GM21576 (cell line): ENCODE measurements at regions not wholly inside any gene's neighbourhood (a gene's known extent, or its start where the extent isn't known, plus 50 kb on each side); places are given as distances from the start of the nearest gene placed in this dataset.
"Not testable (repeated sequence)": the region's sequence is repeated elsewhere in the genome, so short reads cannot be mapped to it uniquely, and the experiment has no call there.

Source experiments
- ATAC-seq: cut with Tn5 transposase; IDR thresholded peaks from one replicate; pipeline ENCODE4 v1.9.1; 2021; ENCODE audit warnings: mild to moderate bottlenecking, moderate library complexity; ENCODE audit not compliant: unreplicated experiment

DNA sequence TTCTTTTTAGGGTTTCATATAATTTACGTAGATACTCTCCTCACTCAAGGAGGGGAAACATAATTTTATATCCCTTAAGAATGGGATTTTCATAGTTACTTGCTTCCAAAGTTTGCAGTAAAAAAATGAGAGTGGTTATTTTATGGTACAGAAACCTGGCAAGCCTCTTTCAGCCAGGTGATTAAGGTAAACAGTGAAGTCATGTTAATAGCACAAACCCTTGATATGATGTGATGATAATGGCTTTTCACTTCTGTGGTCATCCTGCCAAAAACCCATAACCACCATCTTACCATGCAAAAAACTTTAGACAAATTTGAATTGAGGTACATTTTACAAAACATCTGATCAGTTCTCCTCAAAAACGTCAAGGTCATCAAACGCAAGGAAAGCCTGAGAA is 517.8 kb downstream of the SLITRK5 start:
- no peak for ATAC-seq

DNA sequence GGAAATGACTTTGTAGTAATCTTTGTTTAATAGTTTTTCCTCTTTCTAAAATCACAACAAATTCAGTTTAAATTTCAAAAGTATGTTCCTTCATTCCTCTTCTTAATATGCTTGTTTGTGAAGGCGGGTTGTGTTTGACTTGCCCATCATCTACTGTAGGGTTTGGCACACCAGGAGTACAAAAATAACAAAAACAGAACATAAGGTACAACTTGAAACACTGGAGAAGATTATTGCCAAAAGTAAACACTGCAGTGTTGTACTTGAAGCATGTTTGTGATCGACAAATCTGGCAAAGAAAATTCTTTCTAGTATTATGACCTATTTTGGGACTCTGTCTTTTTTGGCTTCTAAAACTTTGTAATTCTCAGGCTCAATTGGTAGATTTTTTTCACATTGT is 518.6 kb downstream of the SLITRK5 start:
- no peak for ATAC-seq

DNA sequence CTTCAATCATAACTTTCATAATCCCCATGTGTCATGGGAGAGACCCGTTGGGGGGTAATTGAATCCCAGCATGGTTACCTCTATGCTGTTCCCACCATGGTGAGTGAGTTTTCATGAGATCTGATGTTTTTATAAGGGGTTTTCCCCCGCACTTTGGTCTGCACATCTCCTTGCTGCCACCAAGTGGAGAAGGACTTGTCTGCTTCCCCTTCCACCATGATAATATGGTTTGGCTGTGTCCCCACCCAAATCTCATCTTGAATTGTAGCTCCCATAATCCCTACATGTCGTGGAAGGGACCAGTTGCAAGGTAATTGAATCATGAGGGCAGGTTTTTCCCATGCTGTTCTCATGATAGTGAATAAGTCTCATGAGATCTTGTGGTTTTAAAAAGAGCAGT is 524.9 kb downstream of the SLITRK5 start:
- ATAC-seq, result no peak

DNA sequence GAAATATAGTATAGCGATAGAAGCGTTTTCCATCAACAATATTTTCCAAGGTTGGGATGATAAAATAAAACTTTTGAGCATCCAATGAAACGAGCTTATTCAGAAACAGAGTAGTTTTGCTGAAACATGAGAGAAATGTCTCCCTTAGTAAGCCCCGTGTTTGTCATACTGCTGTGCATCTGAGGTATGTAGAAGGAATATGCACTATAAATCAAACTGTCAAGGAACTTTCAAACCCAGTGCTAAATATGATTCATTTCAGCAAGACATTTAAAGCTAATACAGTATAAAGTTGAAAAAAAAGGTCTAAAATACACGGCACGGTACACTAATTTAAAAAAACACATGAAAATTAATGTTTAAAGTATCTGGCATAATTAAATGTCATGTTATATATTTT is 546.2 kb downstream of the SLITRK5 start:
- ATAC-seq, result no peak

DNA sequence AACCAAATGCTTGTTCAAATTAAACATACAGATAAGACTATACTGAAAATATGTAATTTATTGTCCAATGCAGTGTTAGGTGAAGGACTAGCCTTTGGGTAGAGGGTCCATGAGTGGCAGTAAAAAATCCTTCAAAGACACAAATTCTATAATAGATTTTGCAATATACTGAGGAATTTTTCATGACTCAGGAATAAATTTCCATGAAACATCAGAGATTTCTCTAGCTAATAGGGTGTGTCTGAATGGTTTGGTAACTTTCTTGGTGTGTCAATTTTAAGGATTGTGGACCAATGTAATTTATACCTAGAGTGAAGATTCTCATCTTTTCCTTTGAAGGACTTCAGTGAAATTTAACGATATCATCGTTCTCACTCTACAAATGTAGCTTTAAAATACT is 546.7 kb downstream of the SLITRK5 start:
- no peak for ATAC-seq

DNA sequence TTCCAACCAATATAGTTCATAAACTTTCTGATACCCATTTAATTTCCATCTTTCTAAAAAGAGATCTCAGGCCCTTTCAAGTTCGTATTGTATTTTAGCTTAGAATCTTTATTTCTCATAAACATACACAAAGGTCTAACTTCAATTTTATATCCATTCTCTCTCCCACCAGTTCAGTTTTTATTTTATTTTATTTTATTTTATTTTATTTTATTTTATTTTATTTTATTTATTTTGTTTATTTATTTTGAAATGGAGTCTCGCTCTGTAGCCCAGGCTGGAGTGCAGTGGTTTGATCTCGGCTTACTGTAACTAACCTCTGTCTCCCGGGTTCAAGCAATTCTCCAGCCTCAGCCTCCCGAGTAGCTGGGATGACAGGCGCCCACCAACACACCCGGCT is 552.8 kb downstream of the SLITRK5 start:
- no peak for ATAC-seq

DNA sequence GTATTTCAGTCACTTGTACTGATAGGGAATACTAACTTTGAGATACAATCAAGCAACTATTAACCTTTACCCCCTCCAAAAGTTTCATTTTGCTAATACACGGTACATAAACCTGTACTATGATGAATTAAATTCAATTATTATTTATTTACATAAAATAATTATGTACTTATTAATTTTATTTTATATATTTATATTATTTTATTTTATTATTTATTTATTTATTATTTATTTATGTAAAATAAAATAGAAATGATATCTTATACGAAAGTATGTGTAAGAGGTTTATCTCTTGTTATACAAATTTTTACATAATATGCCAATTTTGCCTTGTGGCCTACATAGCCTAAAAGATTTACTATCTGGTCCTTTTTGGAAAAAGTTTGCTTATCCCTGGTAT is 564.3 kb downstream of the SLITRK5 start:
- no peak for ATAC-seq

DNA sequence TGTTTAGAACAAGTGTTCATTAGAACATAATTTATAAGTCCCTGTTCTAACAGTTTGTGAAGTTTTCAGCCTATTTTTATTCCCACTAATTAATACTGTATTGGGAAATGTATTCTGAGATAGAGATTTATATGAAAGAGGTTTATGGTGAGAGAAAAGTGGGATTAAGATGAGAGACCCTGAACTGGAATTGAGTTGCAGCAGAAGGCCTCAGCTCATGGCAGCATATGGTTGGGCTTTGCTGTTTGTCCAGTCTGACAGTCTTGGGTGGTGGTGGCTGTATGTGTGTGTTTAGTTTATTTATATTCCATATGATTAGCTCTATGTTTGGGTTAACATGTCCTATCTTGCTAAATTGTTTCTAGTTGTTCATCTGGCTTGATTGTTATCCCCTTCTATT is 575.1 kb downstream of the SLITRK5 start:
- no peak for ATAC-seq

DNA sequence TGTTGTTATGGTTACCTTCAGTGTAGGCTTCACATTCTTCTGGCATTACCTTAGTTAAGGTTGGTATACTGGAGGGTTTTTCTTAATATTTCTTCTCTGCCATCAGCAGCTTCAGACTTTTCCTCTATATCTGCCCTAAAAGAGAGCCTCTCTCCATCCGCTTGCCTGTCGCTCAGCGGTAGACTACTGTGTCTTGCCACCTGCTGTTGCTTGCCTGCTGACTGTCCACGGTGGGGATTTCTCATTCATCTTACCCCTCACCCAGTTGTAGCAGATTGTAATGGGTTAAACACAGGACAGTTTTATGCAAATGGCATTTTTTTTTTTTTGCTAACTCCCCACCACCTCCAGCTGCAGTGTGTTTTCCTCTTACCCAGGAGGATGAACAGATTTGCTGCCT is 577.2 kb downstream of the SLITRK5 start:
- ATAC-seq, result no peak

DNA sequence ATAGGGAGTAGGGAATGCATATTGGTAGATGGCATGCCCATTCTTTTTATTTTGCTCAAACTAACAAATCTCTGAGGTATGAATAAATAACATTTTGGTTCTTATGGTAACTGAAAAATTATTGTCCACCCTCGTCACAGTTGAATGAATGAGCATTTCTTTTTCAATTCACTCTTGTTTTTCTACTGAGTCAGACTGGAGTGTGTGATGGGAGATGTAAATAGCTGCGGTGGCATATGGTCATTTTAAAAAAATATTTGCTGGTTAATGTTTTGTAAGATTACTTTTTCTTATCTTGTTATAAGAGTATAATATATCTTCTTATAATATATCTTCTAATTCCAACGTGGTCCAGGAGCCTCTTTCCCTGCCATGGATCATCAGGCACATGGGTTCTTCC is 586.5 kb downstream of the SLITRK5 start:
- ATAC-seq, result no peak

DNA sequence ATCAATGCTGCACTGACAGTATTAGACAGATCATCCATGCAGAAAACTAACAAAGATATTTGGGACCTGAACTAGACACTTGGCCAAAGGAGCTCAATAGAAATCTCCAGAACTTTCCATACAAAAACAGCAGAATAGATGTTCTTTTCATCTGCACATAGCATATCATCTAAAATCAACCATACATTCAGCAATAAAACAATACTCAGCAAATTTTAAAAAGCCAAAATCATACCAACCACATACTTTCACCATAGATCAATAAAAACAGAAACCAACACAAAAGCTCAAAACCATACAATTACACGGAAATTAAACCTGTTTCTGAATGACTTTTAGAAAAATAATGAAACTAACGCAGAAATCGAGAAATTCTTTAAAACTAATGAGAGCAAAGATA is 592.6 kb downstream of the SLITRK5 start:
- ATAC-seq, result no peak

DNA sequence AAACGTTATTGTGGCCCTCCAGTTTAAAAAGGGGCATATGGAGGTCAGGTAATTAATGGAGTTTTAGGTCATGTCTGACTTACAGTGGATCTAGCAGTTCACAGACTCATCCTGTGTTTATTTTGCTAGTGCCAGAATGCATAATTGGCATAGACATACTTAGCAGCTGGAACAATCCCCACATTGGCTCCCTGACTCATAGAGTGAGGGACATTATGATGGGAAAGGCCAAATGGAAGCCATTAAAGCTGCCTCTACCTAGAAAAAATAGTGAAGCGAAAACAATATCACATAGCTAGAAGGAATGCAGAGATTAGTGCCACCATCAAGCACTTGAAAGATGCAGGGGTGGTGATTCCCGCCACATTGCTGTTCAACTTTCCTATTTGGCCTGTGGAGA is 610.7 kb downstream of the SLITRK5 start:
- ATAC-seq, result no peak

DNA sequence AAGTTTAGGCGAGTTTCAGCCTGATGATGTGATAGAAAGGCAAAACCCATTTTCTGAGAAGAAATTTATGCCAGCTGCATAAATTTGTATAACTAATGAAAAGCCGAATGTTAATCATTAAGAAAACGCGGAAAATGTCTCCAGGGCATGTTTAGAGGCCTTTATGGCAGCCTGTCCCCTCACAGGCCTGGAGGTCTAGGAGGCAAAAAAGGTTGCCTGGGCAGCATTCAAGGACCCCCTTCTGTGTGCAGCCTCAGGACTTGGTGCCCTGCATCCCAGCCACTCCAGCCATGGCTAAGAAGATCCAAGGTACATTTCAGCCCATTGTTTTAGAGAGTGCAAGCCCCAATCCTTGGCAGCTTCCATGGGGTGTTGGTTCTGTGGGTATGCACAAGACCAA is 614.2 kb downstream of the SLITRK5 start:
- no peak for ATAC-seq

DNA sequence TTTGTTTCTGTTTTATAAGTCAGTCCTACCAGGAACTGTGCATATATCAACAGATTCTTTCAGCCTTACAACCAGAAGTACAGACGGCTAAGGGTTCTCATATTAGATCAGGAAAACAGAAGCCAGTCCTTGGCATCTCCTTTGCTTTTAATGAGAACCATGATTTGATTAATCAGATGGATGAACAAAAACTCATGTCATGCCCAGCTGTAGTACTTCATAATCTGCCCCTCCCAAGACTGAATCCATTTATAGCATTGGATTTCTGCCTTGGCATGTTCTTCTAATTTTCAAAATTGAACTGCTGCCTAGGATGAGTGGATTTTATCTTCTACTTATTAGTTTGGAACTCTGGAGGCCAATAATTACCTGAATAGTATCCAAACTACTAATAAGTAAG is 617.2 kb downstream of the SLITRK5 start:
- no peak for ATAC-seq

DNA sequence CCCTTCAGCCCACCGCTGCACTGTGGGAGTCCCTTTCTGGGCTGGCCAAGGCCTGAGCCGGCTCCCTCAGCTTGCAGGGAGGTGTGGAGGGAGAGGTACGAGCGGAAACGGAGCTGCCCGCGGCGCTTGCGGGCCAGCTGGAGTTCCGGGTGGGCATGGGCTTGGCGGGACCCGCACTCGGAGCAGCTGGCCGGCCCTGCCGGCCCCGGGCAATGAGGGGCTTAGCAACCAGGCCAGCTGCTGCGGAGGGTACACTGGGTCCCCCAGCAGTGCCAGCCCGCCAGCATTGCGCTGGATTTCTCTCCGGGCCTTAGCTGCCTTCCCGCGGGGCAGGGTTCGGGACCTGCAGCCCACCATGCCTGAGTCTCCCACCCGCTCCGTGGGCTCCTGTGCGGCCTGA is 620.6 kb downstream of the SLITRK5 start:
- ATAC-seq, result not testable (repeated sequence)

DNA sequence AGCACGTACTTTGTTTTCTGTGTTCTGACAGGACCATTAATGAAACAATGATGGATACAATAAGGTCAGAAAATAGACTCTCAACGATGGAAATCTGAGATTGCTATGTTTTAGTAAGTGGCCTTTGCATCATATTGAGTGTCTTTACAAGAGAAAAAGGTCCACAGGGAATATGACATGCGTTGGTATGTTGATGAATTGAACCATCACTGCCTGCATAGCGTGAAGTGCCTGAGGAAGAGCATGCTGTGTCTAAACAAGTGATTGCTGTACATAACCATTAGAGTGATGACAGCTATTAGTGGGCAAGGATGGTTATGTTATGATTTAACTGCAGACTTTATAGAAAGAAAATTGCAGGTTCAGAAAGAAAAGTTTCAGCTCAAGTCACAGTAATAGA is 623.2 kb downstream of the SLITRK5 start:
- no peak for ATAC-seq

DNA sequence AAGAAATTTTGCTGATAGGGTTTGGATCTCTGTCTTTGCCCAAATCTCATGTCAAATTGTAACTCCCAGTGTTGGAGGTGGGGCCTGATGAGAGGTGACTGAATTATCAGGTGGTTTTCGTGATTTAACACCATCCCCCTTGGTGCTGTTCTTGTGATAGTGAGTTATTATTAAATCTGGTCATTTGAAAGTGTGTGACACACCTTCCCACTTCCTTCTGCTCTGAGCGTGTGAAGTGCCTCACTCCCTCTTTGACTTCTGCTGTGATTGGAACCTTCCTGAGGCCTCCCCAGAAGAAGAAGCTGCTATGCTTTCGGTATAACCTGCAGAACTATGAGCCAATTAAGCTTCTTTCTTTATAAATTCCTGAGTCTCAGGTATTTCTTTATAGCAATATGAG is 632.0 kb downstream of the SLITRK5 start:
- ATAC-seq, result no peak

DNA sequence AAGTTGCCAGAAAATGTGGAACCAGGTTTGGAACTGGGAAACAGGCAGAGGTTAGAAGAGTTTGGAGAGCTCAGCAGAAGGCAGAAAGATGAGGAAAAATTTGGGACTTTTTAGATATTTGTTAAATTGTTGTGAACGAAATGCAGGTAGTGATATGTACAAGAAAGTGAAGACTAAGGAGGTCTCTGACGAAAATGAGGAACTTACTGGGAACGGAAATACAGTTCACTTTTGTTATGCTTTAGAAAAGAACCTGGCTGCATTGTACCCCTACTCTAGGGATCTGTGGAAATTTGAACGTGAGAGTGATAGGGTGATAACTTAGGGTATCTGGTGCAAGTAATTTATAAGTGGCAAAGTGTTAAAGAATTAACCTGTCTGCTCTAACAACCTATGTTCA is 632.4 kb downstream of the SLITRK5 start:
- no peak for ATAC-seq

DNA sequence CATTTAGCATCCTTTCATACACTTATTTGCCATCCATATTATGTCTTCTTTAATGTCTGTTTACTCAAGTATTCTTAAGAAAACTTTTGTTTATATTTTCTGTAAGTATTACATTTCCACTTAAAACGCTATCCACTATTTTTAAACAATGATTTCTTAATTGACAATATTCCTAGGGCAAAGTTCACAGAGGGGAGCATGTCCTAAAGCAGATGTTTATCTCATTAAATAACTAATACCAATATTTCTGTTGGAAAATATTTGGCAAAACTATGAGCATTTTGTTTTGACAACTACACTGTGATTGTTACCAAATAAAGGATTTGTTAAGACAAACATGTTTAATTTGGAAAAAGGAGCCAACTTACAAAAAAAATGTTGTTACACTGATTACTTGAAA is 643.3 kb downstream of the SLITRK5 start:
- ATAC-seq, result no peak

DNA sequence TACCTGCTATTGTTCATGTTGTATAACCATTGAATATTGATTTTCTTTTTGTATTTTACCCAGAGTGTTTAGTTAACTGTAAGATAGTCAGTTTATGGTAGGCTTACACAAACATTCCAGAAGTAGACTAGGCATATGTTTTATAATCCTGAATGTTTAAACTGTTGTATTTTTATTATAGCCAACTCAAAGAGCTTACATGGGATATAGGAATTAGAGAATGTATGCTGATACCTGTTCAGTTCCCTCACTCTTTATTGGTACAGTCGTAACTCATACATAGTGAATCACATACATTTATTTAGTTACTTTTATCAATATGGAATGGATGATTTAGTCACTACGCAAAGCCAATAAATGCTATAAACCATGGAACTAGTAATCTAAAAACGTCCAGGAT is 657.9 kb downstream of the SLITRK5 start:
- no peak for ATAC-seq

DNA sequence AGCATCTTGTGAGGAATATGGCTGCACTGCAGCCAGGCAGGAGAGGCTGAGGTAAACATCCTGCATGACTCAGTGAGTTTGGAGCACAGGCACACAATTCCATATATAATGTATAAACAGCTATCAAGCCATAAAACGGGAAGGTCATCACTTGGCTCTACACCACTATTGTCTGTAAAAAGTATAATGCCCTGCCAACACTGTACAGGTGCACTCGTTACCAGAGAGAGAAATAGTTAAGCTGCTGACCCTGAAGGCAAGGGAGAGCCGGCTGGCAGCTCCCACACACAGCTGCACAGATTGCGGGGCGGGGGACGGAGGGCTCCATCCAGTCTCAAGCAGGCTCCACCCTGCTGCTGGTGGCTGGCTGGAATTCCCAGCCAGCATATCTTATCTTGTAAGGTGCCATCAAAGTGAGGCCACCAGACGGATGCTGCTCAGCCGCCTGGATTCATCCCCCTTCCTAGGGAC is 668.1 kb downstream of the SLITRK5 start:
- ATAC-seq, result no peak

DNA sequence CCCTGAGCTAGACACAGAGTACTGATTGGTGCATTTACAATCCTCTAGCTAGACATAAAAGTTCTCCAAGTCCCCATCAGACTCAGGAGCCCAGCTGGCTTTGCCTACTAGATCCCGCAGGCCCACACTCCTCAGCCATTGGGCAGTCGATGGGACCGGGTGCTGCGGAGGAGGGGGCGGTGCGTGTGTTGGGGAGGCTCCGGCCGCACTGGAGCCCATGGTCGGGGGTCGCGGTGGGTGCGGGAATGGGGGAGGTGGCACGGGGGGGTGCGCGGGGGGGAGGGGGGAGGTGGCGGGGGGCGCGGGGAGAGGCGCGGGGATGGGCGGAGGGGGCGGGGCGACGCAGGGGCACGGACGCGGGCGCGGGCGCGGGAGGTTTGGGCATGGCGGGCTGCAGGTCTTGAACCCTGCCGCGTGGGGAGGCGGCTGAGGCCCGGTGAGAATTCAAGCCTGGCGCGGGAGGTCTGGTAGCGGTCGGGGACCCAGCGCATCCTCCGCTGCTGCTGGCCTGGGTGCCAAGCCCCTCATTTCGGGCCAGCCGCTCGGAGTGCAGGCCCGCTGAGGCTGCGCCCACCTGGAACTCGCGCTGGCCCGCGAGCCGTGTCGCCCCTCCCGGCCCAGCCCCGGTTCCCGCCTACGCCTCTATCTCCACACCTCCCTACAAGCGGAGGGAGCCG is 674.1 kb downstream of the SLITRK5 start:
- ATAC-seq, result no peak

DNA sequence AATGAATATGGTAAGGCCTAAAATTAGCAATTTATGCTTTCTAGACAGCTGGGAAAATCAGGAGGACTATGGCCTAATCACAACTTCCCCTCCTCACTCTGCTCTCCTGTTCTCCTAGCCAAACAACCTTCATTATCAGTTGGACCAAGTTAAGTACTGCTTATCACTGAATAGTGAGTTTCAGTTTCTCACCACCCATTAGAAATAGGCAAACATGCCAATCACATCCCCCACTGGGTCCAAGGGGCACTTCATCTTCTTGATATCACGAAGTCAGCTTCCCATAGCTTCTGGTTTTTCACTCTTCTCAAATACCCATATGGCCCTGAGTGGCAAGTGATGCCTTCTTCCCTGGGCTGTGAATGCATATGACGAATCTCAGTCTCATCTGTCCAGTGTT is 689.6 kb downstream of the SLITRK5 start:
- no peak for ATAC-seq
